RPMI8226 (cell line): ENCODE measurements at regions not wholly inside any gene's neighbourhood (a gene's known extent, or its start where the extent isn't known, plus 50 kb on each side); places are given as distances from the start of the nearest gene placed in this dataset.
"Not testable (repeated sequence)": the region's sequence is repeated elsewhere in the genome, so short reads cannot be mapped to it uniquely, and the experiment has no call there.

Experiments
- DNase-seq: peaks from one replicate; pipeline ENCODE4 v3.0.0-alpha.2; 2015

DNA sequence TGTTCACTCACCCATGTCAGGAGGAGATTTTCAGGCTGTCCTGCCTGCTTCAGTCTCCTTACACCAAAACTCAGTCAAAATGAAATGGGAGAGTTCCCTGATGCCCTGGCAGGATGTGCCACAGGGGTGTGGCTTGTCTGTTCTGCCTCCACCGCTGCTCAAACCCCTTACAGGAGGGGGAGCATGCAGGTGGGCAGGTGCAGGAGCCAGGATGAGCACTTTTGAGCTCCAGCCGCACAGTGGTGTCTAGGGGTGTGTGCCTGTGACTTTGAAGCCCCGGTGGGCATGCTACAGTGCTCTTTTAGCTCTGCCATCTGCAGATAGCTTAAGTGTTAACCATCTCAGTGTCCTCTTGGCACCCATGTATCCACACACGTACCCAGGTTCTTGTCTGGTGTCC, 71.9 kb upstream of the IPO5 start:
- DNase-seq: no peak

DNA sequence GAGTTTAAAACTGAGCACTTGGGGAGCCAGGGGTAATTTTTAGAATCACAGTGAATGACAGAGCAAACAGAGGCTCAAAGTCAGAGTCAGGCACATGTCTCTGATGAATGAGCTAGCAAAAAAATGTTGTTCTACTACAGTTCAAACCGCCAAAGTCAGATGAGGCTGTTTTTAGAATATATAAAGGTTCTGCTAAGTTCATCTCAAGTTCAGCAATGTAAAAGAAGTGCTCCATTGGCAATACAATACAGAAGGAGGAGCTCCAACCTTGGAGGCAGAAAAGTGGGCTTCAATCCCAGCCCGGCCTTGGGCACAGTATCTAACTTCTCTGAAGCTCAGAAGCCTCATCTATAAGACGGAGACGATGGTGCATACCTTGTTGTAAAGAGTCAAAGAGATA, 70.1 kb upstream of the IPO5 start:
- DNase-seq: no peak

DNA sequence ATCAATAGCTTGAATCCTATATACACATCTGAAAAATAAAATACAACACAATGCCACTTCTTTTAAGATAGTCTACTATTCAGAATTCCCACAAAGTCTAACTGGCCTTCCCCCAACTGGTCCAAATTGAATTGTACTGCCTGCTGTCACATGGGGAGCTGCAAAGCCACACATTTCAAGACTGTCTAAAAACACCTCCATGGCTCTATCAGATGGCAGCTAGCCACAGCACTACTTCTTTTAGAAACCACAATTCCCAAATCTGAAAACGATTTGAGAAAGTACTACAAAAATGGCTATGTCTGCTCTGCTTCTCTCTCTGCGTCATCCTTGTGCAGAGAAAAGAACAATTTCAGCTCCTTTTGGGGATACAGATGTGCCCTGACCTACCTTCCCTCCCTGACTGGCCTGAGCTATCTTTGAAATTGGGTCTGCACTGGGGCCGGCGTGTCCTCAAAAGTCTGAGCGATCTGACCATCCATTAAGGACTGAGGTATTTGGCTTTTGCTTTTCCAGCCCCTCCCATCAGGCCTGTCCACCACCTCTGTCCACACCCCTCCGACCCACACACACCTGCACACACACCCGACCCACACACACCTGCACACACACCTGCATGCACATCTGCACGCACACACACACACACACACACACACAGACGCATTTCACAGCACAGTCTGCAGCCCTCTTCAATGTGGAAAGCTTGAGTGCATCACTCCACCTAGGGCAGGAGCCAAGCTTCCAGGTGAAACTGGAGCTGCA, 68.6 kb upstream of the IPO5 start:
- no peak for DNase-seq

DNA sequence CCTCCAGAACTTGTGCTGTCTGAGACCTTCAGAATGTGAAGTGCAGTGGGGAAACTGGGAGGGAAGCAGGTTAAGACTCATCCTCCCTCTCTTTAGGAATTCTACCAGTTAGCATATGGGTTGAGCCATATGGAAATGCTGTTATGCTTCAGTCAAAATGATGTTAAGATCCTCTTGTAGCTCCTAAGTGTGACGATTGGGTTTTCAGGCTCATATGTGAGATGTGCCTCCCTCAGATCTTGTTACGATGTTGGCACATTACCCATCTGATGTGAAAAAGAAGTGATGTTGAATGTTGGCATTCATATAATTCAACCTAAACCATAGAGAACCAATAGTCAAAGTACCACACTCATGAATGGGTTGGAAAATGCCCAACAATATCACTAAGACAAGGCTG, 67.8 kb upstream of the IPO5 start:
- no peak for DNase-seq

DNA sequence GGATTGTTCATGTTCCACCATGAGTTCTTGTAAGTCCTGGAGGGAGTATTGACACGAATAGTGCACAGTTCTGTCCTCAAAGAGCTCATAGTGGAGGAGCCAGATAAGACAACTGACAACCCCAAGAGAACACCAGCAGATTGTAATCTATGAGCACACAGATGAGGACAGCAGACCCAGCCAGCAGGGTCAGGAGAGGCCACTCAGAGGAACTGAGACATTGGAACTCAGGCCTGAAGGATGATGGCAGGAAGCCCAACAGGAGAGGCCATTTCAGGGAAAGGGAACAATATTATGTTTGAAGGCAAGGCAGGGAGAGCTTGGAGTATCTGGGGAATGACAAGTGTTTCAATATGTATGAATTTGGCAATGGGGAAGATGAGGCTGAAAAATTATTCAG, 63.7 kb upstream of the IPO5 start:
- no peak for DNase-seq

DNA sequence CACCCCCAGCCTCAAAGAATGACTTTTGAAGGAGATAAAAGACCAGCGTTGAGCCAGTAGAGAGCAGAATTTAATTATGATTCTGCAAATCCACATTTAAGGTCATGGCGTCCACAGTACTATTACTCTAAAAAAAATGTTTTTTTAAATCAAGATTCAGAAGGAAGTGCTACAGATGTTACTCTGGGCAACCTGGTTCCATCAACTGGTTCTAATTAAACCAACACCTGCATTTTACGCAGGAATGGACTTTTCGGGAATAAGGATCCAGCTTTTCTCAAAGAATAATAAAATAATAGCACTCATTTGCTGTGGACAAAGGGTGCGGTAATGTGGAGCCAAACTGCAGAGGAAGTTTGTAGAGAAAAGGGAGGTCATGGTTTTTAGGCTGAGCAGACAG, 62.9 kb upstream of the IPO5 start:
- DNase-seq: no peak

DNA sequence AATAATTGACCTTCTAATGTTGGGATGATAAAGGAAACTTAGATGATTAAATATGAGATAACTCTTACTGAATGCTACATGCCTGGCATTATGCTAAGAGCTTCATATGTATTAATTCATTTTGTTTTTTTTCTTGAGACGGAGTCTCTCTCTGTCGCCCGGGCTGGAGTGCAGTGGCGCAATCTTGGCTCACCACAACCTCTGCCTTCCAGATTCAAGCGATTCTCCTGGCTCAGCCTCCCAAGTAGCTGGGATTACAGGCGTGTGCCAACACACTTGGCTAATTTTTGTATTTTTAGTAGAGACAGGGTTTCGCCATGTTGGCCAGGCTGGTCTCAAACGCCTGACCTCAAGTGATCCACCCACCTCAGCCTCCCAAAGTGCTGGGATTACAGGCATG, 61.5 kb upstream of the IPO5 start:
- not testable (repeated sequence) for DNase-seq

DNA sequence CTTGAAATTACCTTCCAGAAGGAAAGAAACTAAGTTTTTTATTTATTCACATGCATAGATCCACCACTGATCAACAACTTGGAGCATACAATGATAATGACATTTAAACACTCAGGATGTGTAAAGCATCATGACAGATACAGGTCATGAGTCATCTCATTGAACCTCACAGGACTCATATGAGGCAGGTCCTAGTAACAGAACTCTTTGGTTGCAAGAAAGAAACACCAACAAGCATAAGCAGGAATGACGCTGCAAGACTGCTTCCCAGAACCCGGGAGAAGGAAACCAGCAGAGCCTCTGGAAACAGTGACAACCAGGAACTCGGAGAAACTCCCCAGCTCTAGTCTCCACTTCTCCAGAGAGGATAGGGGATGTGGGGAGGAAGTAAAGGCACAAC, 60.8 kb upstream of the IPO5 start:
- DNase-seq: no peak

DNA sequence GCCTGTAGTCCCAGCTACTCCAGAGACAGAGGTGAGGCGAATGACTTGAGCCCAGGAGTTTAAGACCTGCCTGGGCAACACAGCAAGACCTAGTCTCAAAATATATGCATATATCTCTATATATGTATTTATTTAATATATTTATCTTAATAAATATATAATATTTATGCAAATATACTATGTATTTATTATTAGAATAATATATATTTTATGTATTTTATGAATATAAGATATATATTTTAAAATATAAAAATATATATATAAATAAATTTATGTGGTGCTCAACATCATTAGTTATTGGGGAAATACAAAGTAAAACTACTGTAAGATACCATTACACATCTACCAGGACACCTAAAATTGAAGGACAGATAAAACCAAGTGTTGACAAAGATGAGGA, 58.1 kb upstream of the IPO5 start:
- no peak for DNase-seq

DNA sequence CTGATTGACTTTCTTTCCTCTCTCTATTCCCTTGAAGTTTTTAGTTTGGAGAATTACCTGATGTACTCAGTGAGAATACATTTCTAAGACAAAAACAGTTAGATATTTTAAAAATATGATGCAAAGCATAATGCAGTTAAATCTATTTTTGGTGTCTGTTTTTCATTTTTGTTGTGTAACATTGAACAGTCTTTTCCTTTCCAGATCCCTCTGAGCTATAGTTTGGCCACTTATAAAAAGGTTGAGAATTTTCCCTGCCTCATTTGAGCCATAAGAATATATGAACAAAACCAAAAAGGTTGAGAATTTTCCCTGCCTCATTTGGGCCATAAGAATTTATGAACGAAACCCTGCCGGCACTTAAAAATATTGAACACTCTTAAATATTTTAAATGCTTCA, 57.0 kb upstream of the IPO5 start:
- no peak for DNase-seq

DNA sequence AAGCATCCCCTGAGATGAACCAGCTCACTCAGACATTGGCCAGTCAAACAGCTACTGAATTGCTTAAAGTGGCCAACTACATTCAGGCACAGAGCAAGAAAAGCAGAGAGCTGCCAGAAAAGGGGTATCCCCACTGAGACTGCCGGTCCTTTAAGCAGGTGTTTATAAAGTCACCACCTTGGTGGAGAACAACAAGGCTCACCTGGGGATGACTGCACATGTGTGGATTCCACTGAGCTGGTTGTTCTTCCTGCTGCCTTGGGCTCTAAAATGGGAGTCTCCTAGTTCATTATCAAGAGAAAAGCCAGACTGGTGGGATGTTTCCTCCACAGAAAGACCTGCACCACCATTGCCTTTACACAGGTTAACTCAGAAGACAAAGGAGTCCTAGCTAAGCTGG, 51.8 kb upstream of the IPO5 start:
- DNase-seq: no peak
